ENCODE measurements at regions not wholly inside any gene's neighbourhood (a gene's known extent, or its start where the extent isn't known, plus 50 kb on each side); places are given as distances from the start of the nearest gene placed in this dataset.
"Not testable (repeated sequence)": the region's sequence is repeated elsewhere in the genome, so short reads cannot be mapped to it uniquely, and the experiment has no call there.

DNA sequence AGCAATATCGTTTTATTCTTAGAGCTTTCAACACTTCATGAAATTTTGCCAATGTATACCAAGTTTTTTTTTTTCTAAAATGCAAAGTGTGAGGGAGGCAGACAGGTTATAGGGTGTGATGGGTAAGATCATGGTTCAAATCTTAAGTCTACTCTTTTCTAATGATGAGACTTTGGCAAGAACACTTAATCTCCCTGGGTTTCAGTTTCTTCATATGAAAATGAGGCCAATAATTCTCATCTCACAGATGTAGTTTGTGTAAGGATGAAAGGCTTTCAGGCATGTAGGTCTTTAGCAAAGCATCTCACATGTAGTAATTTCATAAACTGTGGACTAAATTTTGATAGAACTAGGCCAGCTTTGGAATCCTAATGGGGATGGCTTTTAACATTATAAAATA is 457.1 kb downstream of the QKI start:
- no peak for DNase-seq (ENCODE audit: low spot score)

DNA sequence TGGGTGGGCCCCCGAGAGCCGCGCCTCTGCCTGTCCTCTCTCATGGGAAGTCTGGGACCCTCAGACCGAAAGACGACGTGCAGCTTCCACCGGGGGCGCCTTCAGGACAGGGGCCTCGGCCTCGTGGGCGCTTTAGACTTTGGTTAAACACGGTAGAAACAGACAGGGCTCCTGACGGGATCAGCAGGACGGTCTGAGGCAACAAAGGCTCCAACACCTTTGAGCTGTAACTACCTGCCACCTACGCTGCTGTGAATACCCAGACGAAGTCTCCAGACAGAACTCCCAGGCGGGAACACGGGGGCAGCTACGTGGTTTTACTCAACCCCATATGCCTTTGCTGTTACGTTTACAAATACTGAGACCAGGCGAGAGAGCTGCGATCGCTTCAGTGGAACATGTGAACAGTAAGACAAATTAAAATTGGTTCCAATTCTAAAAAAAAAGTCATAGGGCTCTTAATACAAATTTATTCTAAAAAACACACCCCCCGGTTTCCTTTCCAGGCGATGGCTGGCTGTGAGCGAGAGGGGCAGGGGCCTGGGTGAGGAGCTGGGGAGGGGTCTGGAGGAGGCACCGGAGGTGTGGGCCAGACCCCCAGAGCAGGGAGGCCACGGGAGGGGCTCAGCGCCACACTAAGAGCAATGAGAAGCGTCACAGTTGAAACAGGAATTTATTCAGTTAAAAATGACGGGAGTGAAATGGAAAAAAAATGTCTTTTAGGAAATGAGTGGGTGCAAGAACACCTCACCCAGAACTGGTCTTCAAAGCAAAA is 453.2 kb downstream of the QKI start:
- no peak for DNase-seq (ENCODE audit: low spot score)

DNA sequence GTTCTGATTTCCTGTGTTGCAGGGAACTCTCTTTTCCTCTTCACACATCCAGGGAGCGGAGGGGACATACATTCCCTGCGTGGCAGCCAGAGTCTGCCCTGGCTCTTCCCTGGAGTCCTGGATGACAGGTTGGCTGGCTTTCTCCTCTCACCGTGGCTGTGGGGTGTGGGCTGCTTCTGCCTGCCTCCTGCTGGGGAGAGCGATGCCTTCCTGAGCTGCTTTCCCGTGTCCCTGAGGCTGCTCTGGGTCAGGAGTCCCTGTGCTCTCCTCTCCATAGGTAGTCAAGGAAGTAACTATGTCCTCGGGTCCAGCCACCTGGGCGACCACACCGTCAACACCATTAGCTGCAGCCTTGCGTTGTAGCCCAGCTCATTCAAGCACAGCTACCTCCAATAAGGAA is 451.7 kb downstream of the QKI start:
- no peak for DNase-seq (ENCODE audit: low spot score)

DNA sequence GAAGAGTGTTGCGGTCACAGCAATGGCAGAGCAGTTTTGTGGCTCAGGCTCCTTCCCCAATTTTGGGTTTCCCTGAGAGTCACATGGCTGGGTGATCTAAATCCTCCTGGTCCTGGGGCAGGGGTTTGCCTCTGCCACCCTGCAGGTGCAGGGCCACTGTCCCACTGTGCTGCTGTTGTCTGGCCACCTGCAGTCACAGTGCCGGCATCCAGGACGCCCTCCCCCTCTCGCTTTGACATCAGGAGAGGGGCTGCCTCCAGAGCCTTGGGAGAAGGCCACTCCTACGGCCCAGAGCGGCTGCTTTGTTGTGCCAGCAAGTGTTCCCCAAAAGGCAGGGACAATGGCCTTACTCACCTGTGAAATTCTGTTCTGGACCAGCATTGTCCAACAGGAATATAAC is 449.0 kb downstream of the QKI start:
- no peak for DNase-seq (ENCODE audit: low spot score)

DNA sequence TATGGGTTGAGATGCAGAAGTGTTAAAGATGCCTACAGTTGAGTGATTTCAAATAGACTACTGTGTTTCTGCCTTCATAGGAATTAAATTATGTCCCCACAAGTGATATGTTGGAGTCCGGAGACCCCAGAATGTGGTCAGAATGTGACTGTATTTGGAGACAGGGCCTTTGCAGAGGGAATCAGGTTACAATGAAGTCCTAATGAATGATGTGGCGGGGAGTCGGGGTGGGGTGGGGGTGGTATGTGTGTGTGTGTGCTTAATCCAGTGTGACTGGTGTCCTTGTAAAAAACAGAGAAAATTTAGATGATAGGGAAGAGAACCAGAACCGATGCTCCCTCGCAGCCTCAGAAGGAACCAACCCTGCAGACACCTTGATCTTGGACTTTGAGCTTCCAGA is 448.2 kb downstream of the QKI start:
- no peak for DNase-seq (ENCODE audit: low spot score)

DNA sequence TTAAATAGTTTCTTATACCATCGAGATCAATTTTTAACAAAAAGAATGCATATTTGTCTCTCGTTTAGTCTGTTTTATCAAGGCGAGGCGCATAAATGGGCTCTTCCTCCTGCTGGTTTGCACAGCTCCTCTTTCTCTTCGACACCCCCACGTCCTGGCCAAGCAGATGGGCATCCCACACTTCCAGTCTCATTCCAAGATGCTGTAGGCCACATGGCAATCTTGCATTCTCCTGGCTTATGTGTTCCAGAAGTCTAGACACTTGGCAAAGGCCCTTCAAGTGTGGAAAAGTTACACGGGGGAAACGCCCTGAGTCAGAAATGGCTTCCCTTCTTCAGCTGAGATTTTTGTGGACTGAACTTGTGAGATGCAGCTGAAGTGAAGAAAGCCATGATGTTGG is 447.1 kb downstream of the QKI start:
- DNase-seq (ENCODE audit: low spot score) = no peak

DNA sequence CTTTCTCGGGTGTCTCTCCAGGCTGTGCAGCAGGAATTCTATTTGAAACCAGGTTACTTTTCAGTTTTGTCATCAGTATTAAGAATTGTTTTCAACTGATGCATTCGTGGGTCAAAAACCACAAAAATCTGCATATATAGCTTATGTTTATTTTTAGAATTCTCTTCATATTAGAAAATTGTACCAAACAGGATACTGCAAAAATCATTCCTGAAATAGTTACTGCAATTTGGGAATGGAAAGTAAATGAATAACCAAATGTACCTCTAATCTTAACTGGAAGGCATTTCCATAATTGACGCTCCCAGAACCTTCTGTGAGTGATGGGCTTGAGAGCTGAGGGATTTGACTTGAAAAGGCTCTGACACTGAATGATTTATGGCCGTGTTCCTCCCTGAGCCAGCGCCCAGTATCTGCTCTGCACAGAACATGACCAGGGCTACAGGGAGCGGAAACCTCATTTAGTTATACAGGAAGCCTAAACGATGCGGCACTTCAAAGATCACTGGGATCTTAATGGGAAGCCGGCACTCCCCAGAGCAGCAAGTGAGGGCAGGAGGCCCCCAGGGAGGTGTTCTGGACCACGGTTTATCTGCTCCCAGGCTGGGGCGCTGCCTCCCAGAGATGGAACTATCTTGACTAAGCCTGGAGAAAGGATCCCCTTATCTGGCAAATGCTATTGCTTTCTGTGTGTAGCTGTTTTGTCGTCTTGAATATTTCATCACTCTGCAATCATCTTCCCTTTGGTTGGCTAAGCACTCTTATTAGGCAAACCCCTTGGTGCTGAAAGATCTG is 446.0 kb downstream of the QKI start:
- DNase-seq (ENCODE audit: low spot score) = peak; percentile 74

DNA sequence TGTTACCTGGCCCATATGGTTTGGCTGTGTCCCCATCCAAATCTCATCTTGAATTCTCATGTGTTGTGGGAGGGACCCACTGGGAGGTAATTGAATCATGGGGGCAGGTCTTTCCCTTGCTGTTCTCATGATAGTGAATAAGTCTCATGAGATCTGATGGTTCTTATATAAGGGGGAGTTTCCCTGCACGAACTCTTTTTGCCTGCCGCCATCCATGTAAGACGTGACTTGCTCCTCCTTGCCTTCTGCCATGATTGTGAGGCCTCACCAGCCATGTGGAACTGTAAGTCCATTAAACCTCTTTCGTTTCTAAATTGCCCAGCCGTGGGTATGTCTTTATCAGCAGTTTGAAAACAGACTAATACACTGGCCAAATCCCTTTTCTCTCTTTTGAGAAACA is 444.4 kb downstream of the QKI start:
- not testable (repeated sequence) for DNase-seq (ENCODE audit: low spot score)

DNA sequence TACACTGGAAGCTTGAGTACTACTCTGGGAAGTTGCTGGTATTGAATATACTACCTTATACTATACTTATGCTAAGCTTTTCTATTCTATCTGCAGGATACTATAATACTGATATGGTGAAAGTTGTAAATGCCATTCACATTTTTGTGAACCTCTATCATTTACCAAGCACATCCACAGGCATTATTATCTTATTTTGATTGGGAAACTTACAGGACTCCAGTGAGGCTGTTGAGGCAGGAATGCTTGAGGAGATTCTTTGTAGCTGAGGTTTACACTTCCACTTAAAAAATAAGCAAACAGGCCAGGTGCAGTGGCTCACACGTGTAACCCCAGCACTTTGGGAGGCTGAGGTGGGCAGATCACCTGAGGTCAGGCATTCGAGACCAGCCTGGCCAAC is 442.9 kb downstream of the QKI start:
- no peak for DNase-seq (ENCODE audit: low spot score)

DNA sequence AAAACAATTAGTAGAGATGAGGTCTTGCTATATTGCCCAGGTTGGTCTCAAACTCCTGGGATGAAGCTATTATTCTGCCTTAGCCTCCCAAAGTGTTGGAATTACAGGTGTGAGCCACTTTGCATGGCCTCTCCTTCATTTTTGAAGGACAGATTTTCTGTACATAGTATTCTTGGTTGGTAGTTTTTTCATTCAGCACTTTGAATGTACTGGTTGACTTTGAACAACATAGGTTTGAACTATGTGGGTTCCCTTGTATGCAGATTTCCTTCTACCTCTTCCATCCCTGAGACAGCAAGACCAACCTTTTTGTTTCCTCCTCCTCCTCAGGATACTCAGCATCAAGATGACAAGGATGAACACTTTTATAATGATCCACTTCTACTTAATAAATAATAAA is 436.4 kb downstream of the QKI start:
- DNase-seq (ENCODE audit: low spot score) = no peak

DNA sequence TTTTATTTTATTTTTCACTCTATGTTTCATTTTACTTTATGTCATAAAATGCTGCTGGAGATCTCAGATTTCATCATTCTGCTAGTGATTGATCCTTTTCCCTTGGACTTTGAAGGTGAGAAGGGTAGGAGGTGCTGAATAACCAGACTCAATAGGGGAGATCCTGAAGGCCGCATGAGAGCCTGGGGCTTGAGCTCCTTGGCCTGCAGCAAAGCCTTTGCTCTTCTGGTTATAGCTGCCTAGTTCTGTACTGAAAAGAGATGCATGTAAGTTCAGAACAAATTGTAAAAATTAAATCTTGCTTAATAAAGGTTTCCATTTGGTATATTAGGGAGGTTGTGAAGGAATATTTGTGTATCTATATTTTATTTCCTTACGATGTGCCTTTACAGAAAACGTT is 430.2 kb downstream of the QKI start:
- DNase-seq (ENCODE audit: low spot score) = no peak

DNA sequence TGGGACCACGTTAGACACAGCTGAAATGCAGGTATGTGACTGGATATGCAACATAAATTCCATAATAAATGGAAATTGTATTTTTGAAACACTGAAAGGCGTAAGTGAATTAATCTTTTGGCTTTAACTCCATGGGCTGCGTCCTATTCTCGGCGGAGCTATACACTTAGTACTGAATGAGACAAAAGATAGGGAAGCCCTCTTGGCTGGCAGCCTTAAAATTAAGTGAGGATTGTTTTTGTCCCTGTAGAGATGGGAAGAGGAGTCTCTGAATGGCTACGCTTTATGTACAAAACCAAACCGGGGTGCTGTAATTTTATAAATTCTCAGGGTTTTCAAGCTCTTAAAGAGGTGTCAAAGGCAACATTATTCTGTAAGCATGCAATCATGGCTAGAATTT is 429.8 kb downstream of the QKI start:
- no peak for DNase-seq (ENCODE audit: low spot score)

DNA sequence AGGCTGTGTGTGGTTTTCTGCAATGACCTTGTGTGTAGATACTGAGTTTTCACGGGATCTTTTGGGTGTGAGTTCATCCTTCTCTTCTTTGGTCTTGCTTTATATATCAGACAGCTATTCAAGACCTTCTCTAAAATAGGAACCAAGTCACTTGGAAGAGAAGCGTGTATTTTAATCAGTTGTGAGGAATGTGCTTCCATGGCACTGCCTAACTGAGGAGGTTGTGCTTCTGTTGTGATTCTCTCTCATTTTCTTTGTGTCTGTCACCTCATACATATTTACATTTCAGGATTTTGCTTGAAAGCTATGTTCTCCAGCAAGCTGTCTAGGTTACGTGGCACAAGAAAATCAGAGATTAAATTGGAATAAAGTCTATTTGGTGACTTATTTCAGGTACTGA is 428.7 kb downstream of the QKI start:
- no peak for DNase-seq (ENCODE audit: low spot score)

DNA sequence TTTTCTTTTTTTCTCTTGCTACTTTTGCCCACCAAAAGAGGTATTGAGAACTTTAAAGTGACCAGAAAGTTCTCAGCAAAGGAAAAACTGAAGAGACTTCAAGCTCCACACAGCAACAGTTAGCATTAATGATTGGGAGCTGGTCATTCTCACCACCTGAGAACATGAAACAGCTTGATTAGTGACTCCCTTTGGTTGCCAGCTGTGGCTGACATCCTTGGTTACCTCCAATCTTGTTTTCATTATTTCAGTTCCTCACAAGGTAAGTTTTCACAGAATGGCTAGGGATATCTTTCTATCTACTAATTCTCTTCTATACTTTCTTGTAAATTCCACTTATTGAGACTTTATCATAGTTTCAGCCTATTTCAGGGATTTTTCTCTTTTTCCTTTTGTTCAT is 427.9 kb downstream of the QKI start:
- DNase-seq (ENCODE audit: low spot score) = no peak

DNA sequence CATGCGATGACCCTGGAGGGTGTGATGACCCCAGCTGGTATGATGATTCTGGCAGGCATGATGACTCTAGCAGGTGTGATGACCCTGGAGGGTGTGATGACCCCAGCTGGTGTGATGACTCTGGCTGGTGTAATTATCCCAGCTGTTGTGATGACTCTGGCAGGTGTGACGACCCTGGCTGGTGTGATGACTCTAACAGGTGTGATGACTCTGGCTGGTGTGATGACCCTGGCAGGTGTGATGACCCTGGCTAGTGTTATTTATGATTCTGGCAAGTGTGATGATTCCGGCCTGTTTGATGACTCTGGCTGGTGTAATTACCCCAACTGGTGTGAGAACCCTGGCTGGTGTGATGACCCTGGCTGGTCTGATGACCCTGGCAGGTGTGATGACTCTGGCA is 427.2 kb downstream of the QKI start:
- DNase-seq (ENCODE audit: low spot score) = no peak

DNA sequence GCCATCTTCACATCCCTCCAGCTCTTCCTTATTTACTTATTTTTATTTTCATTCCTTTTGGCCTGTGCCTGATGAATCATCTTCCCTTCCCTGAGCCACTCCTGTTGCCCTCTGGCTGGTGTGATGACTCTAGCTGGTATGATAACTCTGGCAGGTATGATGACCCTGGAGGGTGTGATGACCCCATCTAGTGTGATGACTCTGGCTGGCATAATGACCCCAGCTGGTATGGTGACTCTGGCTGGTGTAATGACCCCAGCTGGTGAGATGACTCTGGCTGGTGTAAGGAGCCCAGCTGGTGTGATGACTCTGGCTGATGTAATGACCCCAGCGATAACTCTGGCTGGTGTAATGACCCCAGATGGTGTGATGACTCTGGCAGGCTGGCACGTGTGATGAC is 426.8 kb downstream of the QKI start:
- no peak for DNase-seq (ENCODE audit: low spot score)

DNA sequence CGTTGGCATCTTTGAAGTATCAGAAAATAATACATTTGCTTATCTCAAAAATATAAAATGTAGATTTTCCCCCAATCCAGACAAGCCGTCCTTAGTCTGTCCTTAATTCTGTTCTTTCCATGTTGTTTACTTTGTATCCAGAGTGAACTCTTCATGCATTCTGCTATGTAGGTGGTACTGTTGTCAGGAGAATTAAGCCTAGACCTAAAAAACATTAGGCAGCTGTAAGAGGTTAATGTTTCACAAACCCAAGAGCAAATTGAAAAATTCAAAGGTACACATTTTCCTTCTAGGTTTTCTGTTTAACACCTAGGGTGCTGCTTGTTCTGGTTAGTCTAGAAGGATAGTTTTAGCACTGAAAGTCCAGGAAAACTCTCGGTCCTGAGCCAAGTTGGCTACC is 426.4 kb downstream of the QKI start:
- DNase-seq (ENCODE audit: low spot score) = no peak

DNA sequence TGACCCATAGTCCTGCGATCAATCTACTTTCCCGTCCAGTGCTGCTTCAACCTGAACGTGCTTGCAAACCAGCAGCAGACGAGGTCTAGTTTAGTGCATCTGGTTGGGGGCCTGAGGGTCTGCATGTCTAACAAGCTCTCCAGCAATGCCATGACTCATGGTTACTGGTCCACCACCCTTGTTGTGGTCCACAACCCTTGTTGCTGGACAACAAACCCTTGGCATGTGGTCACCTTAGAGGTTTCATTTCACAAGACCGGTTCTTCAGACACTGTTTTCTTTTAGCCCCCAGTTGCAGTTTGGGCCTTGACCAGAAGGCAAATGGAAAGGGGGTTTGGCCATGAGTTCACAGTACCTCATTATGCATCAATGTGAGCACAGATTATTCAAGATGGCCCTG is 424.8 kb downstream of the QKI start:
- no peak for DNase-seq (ENCODE audit: low spot score)

DNA sequence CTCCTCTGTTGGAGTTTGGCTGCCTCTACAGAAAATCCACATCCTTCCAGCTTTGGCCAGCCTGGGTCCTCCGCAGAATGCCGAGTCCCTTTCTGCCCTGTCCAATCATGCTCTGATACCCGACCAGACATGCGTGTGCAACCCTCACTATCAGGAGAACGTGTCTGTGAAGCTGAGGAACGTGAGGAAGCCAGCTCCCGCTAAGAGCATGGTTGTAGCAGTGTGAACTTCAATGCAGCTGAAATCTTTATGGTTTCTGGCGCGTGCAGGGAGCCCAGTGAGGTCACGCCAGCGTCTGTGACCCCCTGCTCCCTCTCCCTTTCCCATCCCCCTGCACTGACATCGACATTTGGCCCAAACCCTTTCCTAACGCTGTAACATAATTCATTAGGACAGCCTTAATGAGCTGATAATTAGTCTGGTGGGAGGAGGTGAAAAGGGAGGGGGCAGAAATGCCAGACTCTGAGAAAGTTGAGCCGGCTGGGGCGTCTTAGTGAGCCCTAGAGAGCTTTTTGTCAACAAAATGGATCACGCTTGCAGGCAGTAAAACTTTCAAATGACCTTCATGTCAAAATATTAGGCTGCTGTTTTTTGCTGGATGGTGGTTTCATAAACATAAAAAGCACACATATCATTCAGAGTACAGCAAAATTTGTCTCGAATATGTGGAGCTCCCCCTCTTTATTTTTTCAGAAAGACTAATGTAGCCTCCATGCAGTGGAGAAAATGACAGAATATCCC is 423.3 kb downstream of the QKI start:
- peak; percentile 22 for DNase-seq (ENCODE audit: low spot score)

DNA sequence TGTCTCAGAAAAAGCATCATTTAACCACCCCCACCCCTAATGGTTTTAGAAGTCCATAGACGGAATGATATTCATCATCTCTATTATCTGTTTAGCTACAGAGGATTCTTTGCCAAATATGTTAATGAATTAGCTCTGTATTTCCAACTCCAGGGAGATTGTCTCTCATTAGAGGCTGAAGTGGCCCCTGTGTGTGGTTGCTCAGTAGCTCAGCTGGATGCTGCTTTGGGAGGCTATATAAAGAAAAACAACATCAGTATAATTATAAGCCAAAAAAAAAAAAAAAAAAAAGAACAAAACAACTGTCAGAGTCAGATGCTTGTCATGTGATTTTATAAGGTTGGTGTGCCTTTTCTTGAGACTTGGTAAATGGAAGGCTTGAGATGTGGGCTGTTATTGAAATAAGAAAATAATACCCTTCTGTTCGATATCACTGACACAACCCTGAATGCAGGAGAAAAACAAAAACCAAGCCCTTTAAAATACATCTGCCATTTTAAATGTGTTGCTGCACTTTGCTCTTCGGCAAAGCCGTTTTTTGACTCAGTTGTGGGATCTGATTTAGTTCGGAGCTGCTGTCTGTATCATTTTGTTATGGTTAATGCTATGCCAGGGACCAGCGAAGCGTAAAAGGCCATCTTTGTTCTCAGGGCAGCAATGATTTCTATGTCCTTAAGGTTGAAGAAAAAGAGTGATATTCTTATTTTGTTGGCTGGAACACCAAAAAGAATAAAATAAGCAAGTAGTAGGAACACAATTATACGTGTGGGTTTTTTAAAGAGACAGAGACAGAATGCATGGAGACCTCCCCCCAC is 422.6 kb downstream of the QKI start:
- no peak for DNase-seq (ENCODE audit: low spot score)

DNA sequence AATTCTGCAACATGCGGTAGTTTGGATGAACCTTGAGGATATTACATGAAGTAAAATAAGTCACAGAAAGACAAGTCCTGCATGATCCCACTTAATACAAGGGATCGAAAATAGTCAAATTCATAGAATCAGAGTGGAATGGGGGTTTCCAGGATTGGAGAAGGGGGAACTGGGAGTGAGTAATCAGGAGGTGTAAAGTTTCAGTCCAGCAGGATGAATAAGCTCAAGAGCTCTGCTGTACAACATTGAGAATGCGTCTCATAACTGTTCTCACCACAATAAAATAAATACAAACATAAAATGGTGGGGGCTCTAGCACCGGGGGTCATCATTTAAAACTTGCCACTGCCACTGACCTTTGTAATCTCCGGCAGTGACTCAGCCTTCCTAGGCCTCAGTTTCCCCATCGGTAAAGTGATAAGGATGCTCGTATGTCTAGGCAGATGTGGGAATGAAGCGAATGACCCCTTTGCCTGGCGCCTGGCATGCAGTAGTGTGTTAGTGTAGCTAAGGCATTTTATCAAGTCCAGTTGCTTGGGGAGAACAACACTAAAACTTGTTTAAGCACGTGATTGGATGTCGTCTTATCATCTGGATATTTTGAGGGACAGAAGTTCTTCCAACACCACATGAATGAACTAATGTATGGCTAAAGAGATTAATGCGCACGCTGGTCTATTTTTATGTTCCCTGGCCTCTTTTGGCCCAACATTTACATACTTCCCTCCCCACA is 421.1 kb downstream of the QKI start:
- no peak for DNase-seq (ENCODE audit: low spot score)
